T1000 (cell line): ENCODE measurements at regions not wholly inside any gene's neighbourhood (a gene's known extent, or its start where the extent isn't known, plus 50 kb on each side); places are given as distances from the start of the nearest gene placed in this dataset.
A peak's percentile ranks its signal among the peaks of the same experiment; 100 is the strongest.

Experiments used
- DNase-seq: peaks from one replicate; lab custom pipeline; 2025; ENCODE audit warnings: mixed read lengths; lab: John Stamatoyannopoulos, UW

- peak; percentile 38 for DNase-seq
Measured at GRCh38 chr4:55175779-55176231, 50.4 kb upstream of the KDR start.

- no peak for DNase-seq
Measured at GRCh38 chr4:55176497-55176896, 51.1 kb upstream of the KDR start.

GRCh38 chr4:55177461-55177860 is 52.1 kb upstream of the KDR start:
- DNase-seq: no peak

- no peak for DNase-seq
Measured at GRCh38 chr4:55178226-55179005, 53.0 kb upstream of the KDR start.

- DNase-seq: no peak
Measured at GRCh38 chr4:55181010-55182005, 55.9 kb upstream of the KDR start.

- peak; percentile 56 for DNase-seq
Measured at GRCh38 chr4:55183926-55184599, 58.7 kb upstream of the KDR start.

- no peak for DNase-seq
Measured at GRCh38 chr4:55184600-55185523, 59.5 kb upstream of the KDR start.

- no peak for DNase-seq
Measured at GRCh38 chr4:55186123-55186522, 60.7 kb upstream of the KDR start.

GRCh38 chr4:55186700-55187099 is 61.3 kb upstream of the KDR start:
- no peak for DNase-seq

GRCh38 chr4:55214172-55214571 is 88.8 kb upstream of the KDR start:
- DNase-seq: no peak

GRCh38 chr4:55215087-55215486 is 89.7 kb upstream of the KDR start:
- DNase-seq: no peak

- no peak for DNase-seq
Measured at GRCh38 chr4:55216863-55217635, 91.7 kb upstream of the KDR start.

GRCh38 chr4:55218041-55218440 is 92.6 kb upstream of the KDR start:
- DNase-seq: no peak

- no peak for DNase-seq
Measured at GRCh38 chr4:55237839-55238238, 108.2 kb upstream of the SRD5A3 start.

- DNase-seq: no peak
Measured at GRCh38 chr4:55238407-55238806, 107.6 kb upstream of the SRD5A3 start.

- no peak for DNase-seq
Measured at GRCh38 chr4:55241461-55241860, 104.6 kb upstream of the SRD5A3 start.

GRCh38 chr4:55242506-55242905 is 103.5 kb upstream of the SRD5A3 start:
- no peak for DNase-seq

GRCh38 chr4:55247521-55247920 is 98.5 kb upstream of the SRD5A3 start:
- DNase-seq: no peak

- DNase-seq: no peak
Measured at GRCh38 chr4:55248756-55249155, 97.3 kb upstream of the SRD5A3 start.

GRCh38 chr4:55249476-55249875 is 96.6 kb upstream of the SRD5A3 start:
- no peak for DNase-seq
